ENCODE measurements at regions not wholly inside any gene's neighbourhood (a gene's known extent, or its start where the extent isn't known, plus 50 kb on each side); places are given as distances from the start of the nearest gene placed in this dataset.

DNA sequence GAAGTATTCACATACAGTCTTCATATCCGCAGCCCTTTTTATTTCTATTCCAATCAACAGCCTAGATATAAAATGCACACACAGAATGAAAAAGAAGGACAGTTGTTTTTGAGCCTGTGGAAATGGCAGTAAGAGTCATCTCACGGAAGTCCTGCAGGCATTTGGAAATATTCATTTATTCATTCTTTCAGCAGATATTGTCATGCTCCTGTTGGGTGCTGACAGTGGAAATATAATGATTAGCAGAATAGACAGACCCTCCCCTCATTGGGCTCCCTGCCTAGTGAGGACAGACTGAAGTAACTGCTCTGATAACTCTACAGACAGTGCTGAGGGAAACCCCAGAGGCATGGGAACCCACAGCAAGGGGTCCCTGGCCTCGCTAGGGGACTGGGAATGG, 392.3 kb downstream of the FOXO1 start:
- no peak for DNase-seq

- DNase-seq = no peak
Observed at GRCh38 chr13:40275155-40275554, 391.3 kb downstream of the FOXO1 start.

DNA sequence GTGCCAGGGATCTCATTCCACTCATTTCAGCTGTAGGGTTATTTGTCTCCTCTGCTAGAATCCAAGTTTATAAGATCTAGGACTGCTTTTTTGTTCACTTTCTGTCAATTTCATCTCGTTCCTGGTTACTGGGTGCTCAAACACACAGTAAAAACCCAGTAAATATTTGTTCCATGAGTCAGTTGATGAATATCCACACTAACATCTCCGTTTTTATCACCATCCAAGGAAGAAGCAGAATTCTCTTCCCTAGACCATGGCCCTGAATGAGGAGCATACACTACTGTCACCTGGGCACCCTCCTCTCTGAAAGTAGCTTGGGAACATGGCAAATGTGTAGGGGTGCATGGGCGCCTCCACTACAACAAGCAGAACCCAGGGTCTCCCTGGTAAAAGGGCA, 390.8 kb downstream of the FOXO1 start:
- DNase-seq = no peak

DNA sequence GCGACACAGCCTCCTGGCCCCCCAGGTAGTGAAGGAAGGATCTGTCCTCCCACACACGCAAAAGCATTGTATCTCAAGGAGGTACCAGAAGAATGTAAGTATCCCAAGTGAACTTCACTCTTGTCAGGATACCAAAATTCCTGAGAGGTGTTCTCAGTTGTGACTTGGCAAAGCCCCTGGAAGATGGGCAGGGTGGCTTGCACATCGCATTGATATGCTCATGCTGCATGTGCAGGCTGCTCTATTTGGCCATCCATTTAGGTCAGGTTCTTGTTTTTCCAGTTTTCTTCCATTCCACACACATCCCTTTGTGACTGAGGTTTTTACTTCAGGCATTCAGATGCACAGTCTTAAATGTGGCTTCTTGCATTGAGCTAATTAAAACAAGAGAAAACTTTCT, 382.8 kb downstream of the FOXO1 start:
- DNase-seq = no peak

GRCh38 chr13:40285634-40286033, 380.8 kb downstream of the FOXO1 start:
- no peak for DNase-seq

DNA sequence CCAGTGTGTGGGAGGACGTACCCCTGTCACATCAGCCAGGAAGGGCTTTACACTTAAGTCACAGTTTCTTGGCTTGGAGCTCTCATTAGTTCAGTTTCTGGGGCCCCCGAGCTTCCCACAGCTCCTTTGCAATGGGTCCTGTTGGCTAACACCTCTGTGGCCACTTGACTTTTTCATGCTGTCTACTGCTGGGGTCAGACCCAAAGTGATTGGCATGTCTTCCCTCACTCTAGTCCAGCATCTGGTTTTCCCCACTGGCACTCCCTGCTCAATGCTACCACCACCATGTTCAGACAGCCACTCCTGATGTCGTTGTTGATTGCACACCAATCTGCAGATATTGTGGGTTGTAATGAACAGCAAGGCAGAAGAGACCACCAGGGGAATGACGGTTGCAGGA, 379.0 kb downstream of the FOXO1 start:
- DNase-seq = no peak

- DNase-seq = no peak
Observed at GRCh38 chr13:40288259-40288658, 378.2 kb downstream of the FOXO1 start.

GRCh38 chr13:40290758-40291157, 375.7 kb downstream of the FOXO1 start:
- no peak for DNase-seq

- DNase-seq = no peak
Observed at GRCh38 chr13:40292108-40292507, 374.3 kb downstream of the FOXO1 start.

DNA sequence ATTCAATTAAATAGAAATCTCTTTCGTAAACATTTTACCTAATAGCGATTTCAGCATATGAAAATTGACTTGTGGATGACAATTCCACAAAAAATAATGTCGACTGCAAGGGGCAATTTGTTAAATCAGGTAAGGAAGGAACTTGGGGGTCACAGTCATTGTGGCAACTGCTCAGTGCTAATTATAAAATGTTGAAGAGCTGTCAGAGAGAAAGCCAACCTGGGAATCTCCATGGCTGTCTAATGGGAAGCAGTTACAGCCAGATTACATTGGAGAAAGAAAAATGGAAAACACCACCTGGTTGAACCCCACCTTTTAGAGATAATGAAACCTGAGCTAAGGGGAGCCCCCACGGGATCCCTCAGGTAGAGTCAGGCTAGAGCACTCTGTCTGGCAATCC, 373.9 kb downstream of the FOXO1 start:
- DNase-seq = no peak

DNA sequence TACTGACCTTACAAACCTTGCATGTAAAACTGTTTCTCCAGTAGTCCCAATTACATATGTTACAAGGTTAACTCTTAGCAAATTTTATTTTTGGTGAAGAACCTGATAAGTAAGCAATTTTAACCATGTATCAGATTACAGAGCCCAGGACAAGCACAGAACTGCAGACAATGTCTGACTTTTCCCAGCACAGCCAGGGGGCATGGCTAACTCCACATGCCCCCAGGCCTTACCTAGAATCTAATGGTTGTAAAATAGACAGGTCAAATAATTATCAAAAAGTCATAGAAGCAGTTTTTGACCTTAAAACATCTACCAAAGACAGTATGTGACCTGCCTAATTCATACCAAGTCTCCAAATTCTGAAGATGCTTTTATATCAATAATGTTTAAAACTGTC, 364.1 kb downstream of the FOXO1 start:
- DNase-seq = no peak

GRCh38 chr13:40304391-40304790, 362.1 kb downstream of the FOXO1 start:
- DNase-seq = no peak

GRCh38 chr13:40306817-40307216, 359.6 kb downstream of the FOXO1 start:
- DNase-seq = no peak

GRCh38 chr13:40309881-40310280, 356.6 kb downstream of the FOXO1 start:
- no peak for DNase-seq

DNA sequence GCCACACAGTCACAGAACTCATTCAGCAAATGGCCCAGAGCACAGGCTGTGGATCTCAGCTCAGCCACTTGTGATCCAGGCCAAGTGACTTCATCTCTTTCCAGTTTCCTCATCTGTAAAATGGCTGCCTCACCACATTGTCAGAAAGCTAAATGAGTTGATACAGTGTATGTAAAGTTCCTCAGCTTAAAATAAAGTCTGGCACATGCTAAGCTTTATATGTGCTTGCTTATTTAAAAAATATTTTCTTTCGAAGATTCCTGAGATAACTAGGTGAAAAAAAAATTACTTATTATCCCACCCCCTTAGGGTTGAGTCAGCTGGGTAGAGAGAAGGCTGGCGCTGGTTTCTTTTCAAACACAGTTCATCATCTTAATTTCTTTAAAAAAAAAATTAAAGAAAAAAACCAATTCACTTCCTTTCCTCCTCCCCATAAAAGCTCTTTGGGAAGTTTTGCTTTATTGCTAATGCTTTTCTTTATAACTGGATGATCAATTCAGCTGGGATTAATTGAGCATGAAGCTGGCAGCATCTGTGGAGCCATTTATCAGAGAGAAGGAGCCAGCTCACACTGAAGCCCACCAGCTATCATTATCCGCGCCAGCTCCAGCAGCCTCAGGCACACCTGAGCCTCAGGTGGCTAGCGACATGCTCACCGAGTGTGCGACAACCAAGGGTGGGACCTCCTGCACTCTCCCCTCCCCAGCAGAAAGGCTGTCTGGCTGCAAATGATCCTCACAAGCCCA, 354.9 kb downstream of the FOXO1 start:
- DNase-seq = no peak

GRCh38 chr13:40313269-40314200, 352.9 kb downstream of the FOXO1 start:
- no peak for DNase-seq

- no peak for DNase-seq
Observed at GRCh38 chr13:40315416-40316064, 350.9 kb downstream of the FOXO1 start.

DNA sequence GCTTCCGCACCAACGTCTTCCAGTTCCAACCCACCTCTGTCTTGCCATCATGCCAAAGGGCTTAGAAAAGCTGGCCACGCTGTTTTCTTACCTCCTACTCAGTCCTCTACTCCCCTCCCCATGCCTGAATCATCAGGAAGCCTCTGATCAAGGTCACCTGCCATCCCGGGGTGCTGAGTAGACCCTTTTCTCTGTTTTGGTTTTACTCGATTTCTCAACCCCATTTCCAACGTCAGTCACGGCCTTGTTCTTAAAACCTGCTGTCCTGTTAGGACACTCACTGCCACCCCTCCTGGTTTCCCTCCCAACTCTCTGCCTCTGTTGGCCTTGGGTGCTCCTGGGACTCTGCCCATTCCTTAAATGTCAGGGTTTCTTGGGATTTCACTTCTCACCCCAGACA, 350.1 kb downstream of the FOXO1 start:
- no peak for DNase-seq

GRCh38 chr13:40317980-40318327, 348.5 kb downstream of the FOXO1 start:
- DNase-seq = no peak

- DNase-seq = peak in 26 of 58 donors; percentile 1 to 78 (median 8)
Observed at GRCh38 chr13:40318366-40318765, 348.1 kb downstream of the FOXO1 start.

DNA sequence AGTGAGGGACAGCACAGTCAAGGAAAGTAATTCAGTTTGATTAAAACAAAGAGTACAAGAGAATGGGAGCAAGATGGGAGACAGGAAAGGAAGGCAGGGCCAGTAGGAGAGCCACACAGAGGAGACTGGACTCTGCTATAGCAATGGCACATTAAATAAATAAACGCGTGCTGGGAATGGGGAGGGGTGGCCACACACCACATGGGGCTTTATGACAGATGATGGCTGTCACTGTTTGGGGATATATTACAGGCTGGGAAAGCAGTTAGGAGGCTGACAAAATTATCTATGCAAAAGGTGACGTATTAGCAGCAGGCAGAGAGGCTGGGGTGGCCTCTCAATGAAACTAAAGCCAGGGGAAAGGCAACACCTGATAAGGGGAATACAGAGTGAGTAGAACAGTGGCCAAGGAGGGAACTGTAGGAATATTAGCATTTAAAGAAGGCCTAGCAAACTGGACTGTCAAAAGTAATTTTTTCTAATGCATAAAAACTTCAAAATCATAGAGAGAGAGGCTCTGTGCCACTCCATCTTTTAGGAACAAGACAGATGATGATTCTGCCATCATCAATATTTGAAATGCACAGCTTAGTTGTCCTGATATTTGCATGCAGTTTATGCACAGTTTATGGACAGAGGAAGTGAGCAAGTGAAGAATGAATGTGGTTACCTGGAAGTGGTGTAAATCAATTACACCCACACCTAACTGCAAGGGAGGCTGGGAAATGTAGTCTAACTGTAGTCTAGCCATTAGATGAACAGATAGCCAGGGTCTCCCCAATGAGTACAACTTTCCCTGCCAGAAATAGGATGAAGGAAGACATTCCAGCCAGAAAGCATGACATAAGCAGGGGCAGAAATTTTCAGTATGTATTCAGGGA, 346.5 kb downstream of the FOXO1 start:
- no peak for DNase-seq
